ENCODE measurements at regions not wholly inside any gene's neighbourhood (a gene's known extent, or its start where the extent isn't known, plus 50 kb on each side); places are given as distances from the start of the nearest gene placed in this dataset.
"Not testable (repeated sequence)": the region's sequence is repeated elsewhere in the genome, so short reads cannot be mapped to it uniquely, and the experiment has no call there.

DNA sequence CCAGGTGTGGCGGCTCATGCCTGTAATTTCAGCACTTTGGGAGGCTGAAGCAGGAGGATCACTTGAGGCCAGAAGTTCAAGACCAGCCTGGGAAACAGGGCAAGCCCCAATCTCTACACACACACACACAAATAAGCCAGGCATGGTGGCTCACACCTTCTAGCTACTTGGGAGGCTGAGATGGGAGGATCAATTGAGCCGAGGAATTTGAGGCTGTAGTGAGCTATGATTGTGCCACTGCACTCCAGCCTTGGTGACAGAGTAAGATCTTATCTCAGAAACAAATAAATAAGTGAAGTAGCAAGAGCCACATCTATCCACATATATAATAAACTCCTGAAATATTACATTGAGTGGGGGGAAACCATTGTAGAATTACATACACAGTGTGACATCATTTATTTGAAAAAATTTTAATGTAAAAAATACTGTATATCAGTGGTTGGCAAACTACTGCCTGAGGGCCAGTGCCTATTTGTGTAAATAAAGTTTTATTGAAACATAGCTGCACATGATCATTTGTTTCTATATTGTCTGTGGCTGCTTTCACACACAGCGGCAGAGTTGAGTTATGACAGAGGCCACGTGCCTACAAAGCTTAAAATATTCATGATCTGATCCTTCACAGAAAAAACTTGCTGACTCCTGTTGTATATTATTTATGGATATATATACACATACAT lies 54.7 kb upstream of the ARHGEF7 start:
- no peaks in the 10 kb centered on the region for H3K4me1 ChIP-seq
- 89% methylated on average over 4 of the region's 4 CpGs for WGBS, 2 donors
- ATAC-seq (no peak), DNase-seq (no peak)
- TF ChIP-seq, protein P1, sequence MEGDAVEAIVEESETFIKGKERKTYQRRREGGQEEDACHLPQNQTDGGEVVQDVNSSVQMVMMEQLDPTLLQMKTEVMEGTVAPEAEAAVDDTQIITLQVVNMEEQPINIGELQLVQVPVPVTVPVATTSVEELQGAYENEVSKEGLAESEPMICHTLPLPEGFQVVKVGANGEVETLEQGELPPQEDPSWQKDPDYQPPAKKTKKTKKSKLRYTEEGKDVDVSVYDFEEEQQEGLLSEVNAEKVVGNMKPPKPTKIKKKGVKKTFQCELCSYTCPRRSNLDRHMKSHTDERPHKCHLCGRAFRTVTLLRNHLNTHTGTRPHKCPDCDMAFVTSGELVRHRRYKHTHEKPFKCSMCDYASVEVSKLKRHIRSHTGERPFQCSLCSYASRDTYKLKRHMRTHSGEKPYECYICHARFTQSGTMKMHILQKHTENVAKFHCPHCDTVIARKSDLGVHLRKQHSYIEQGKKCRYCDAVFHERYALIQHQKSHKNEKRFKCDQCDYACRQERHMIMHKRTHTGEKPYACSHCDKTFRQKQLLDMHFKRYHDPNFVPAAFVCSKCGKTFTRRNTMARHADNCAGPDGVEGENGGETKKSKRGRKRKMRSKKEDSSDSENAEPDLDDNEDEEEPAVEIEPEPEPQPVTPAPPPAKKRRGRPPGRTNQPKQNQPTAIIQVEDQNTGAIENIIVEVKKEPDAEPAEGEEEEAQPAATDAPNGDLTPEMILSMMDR (IDR thresholded peaks at IDR 0.05): no peak
- intact Hi-C loops (cut with DNase I): loop anchor here in 2 of 10 donors (10.0 kb wide), 2 partner anchors 234 to 404 kb away; no protein-coding TSS in a partner anchor
- no peaks in the 10 kb centered on the region for H3K36me3 ChIP-seq
- H3K4me3 ChIP-seq: no peak overlapping the region
- no peak overlapping the region for H3K27ac ChIP-seq
- H3K27me3 ChIP-seq: peaks cover 0 to 3% (median 0%) of the 10 kb centered on the region in 7 donors
- H3K9me3 ChIP-seq: no peaks in the 10 kb centered on the region

DNA sequence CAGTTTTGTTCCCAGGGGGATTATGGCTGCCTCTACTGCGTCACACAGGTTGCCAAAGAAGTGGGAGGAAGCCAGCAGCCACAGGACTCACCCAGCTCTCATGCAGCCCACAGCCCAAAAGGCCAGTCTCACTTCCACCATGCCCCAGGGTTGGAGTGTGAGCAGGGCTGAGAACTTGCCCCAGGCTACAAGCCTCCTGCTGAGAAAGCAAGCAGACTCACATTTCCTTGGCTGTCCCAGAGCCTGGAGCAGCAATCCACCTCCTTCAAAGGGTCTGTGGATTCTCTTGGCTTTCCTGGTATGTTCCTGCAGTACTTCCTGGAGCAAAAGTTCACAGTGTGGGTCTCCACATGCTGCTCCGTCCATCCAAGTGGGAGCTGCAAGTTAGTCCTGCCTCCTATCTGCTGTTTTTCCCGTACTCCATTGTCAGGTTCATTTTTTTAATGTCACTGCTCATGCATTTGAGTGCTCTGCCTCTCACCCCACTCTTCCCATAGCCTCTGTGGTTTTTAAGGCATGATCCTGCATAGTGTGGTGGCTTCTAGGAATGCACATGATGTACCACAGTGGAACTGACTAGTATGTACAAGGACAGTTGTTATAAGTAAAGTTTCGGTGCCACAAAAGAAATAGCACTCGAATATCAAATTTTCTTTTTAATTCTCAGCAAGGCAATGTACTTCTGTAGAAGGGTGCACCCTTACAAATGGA lies 56.2 kb upstream of the ARHGEF7 start:
- DNase-seq (no peak), ATAC-seq (no peak)
- no peak overlapping the region for H3K4me3 ChIP-seq
- H3K27me3 ChIP-seq: no peaks in the 10 kb centered on the region
- intact Hi-C loops (cut with DNase I): loop anchor here in 1 of 10 donors (10.0 kb wide), 1 partner anchor 464 kb away; no protein-coding TSS in a partner anchor
- TF ChIP-seq, protein P1 (IDR thresholded peaks at IDR 0.05): no peak
- no peaks in the 10 kb centered on the region for H3K36me3 ChIP-seq
- H3K27ac ChIP-seq: no peak overlapping the region
- no peaks in the 10 kb centered on the region for H3K9me3 ChIP-seq
- H3K4me1 ChIP-seq: no peaks in the 10 kb centered on the region
- 82 to 83% methylated on average over 5 of the region's 5 CpGs for WGBS, 2 donors

DNA sequence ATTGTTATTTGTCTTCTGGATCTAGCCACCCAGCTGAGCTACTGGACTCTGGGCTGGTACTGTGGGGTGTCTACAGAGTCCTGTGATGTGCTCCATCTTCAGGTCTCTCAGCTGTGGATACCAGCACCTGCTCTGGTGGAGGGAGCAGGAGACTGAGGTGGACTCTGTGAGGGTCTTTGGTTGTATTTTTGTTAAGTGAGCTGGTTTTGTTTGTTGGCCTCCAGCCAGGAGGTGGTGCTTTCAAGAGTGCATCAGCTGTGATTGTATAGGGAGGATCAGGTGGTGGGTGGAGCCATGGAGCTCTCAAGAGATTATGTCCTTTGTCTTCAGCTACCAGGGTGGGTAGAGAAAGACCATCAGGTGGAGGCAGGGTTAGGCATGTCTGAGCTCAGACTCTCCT lies 56.8 kb upstream of the ARHGEF7 start:
- H3K27me3 ChIP-seq, ATAC-seq, DNase-seq, H3K4me1 ChIP-seq, H3K4me3 ChIP-seq, H3K36me3 ChIP-seq, H3K9me3 ChIP-seq, H3K27ac ChIP-seq: not testable (repeated sequence)
- intact Hi-C loops (cut with DNase I): loop anchor here in 1 of 10 donors (10.0 kb wide), 1 partner anchor 464 kb away; no protein-coding TSS in a partner anchor

DNA sequence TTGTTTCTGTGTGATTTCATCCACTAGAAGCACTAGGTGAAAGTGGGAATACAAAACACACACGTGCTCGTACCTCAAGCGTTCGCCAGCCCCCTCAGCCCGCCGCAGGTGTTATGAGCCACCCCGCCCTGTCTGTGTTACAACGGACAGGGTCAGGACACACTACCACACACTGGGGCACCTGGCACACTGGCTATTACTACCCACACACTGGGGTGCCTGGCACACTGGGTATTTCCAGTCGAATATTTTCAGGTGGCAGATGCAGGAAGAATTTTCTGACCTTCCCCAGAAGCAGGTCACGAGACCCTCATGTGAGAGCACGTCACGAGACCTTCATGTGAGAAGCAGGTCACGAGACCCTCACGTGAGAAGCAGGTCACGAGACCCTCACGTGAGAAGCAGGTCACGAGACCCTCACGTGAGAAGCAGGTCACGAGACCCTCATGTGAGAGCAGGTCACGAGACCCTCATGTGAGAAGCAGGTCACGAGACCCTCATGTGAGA lies 63.3 kb upstream of the ARHGEF7 start:
- intact Hi-C loops (cut with DNase I): loop anchor here in 5 of 10 donors (2.0 to 10.0 kb wide), 4 partner anchors 134 to 457 kb away; partner anchors contain the start of gene ANKRD10 (in 4 of the 5)
- not testable (repeated sequence) for DNase-seq, H3K27me3 ChIP-seq, H3K9me3 ChIP-seq, H3K27ac ChIP-seq, H3K36me3 ChIP-seq, H3K4me3 ChIP-seq, ATAC-seq
- peaks cover 0 to 11% (median under 1%) of the 10 kb centered on the region in 9 donors for H3K4me1 ChIP-seq
- 88 to 89% methylated on average over 19 of the region's 21 CpGs for WGBS, 2 donors

DNA sequence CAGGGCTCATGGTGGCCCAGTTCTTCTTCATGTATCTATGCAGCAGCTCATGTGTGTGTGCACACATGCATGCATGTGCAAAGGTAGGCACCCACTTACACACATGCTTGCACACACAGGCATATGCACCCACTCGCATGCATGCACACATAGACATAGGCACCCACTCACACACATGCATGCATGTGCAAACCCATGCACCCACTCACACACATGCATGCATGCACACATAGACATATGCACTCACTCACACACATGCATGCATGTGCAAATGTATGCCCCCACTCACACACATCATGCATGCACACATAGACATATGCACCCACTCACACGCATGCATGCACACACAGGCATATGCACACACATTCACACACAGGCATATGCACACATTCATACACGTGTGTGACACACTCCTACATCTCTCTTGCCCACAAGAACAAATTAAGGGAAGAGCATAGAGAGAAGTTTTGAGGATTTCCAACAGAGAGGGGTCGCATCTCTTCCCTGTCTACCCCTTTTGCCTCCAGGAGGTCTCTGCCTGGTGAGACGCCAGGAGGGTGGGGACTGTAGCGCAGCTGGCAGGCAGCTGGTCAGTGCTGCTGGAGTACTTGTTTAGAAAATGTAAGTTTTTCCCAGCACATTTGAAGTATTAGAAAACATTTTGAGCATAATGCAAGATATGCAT lies 63.9 kb upstream of the ARHGEF7 start:
- H3K9me3 ChIP-seq: no peaks in the 10 kb centered on the region
- DNase-seq (no peak), ATAC-seq (peak in 2 of 8 donors; percentile 21 to 55)
- H3K36me3 ChIP-seq: no peaks in the 10 kb centered on the region
- intact Hi-C loops (cut with DNase I): loop anchor here in 5 of 10 donors (2.0 to 10.0 kb wide), 4 partner anchors 134 to 456 kb away; partner anchors contain the start of gene ANKRD10 (in 4 of the 5)
- 78 to 80% methylated on average over 6 of the region's 6 CpGs for WGBS, 2 donors
- H3K27ac ChIP-seq: no peak overlapping the region
- peaks cover 0 to 17% (median 4%) of the 10 kb centered on the region in 9 donors for H3K4me1 ChIP-seq
- TF ChIP-seq, protein P1 (IDR thresholded peaks at IDR 0.05): no peak
- no peaks in the 10 kb centered on the region for H3K27me3 ChIP-seq
- no peak overlapping the region for H3K4me3 ChIP-seq

Measured in heart right ventricle (tissue), 16 donors.